KMS-11 (cell line): ENCODE measurements at regions not wholly inside any gene's neighbourhood (a gene's known extent, or its start where the extent isn't known, plus 50 kb on each side); places are given as distances from the start of the nearest gene placed in this dataset.

Experiments used
- H2AFZ ChIP-seq: fragments of 200-600 bp; sonication (generic); 2 replicates; pipeline ENCODE4 v1.6.1; 2016; ENCODE audit warnings: antibody characterized with exemption, mixed run types, low read depth
- H3K27ac ChIP-seq: fragments of 200-600 bp; sonication (generic); 2 replicates; pipeline ENCODE4 v1.6.1; 2016; ENCODE audit warnings: mild to moderate bottlenecking, mixed run types
- H3K27me3 ChIP-seq: fragments of 200-600 bp; sonication (generic); 2 replicates; pipeline ENCODE4 v1.6.1; 2017; ENCODE audit warnings: mild to moderate bottlenecking, low read depth, mixed run types, moderate library complexity; ENCODE audit not compliant: insufficient read depth
- H3K36me3 ChIP-seq: fragments of 200-600 bp; sonication (generic); 2 replicates; pipeline ENCODE4 v1.6.1; 2017; ENCODE audit warnings: mild to moderate bottlenecking, mixed run types; ENCODE audit not compliant: insufficient read depth
- H3K4me1 ChIP-seq: fragments of 200-600 bp; sonication (generic); 2 replicates; pipeline ENCODE4 v1.6.1; 2016; ENCODE audit warnings: mild to moderate bottlenecking, low read depth, mixed run types; ENCODE audit not compliant: poor library complexity, severe bottlenecking
- H3K4me2 ChIP-seq: fragments of 200-600 bp; sonication (generic); 2 replicates; pipeline ENCODE4 v1.7.0; 2016; ENCODE audit warnings: mild to moderate bottlenecking, mixed run types
- H3K4me3 ChIP-seq: fragments of 200-600 bp; sonication (generic); IDR thresholded peaks from 2 replicates; pipeline ENCODE4 v1.6.1; 2017; ENCODE audit warnings: low read depth, low read length, mixed read lengths; ENCODE audit not compliant: insufficient read depth
- H3K79me2 ChIP-seq: fragments of 200-600 bp; sonication (generic); 2 replicates; pipeline ENCODE4 v1.6.1; 2016; ENCODE audit warnings: low read depth, mixed run types; ENCODE audit not compliant: insufficient read depth
- H3K9ac ChIP-seq: fragments of 200-600 bp; sonication (generic); 2 replicates; pipeline ENCODE4 v1.6.1; 2016; ENCODE audit warnings: mild to moderate bottlenecking, mixed run types
- H4K20me1 ChIP-seq: fragments of 200-600 bp; sonication (generic); 2 replicates; pipeline ENCODE4 v1.6.1; 2016; ENCODE audit warnings: mild to moderate bottlenecking, mixed run types; ENCODE audit not compliant: insufficient read depth
- TF ChIP-seq, protein P1 (sequence below): fragments of 200-600 bp; sonication (generic); conservative IDR thresholded peaks from 2 replicates; pipeline ENCODE4 v1.6.1; 2017; ENCODE audit warnings: low read depth, mild to moderate bottlenecking, antibody characterized with exemption, low read length, moderate library complexity, mixed read lengths

DNA sequence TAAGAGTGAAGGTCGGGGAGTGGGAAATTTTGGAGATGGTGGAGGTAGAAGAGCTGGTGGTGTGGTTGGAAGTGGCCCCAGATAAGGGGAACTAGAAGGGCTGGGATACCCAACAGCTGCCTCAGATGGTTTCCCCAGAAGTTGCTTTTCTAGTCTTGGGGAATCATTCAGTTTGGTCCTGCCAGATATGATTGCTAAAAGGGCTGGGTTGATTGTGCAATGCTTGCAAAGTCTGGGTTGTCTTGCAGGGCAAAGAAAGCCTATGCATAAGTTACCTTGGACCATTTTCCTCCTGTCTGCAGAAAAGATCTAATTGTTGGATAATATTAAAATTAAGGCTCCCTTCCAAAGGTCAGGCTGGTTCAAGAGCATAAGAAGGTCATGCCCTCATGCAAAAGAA is 213.8 kb upstream of the ZNF804B start:
- no peaks in the 10 kb centered on the region for H3K36me3 ChIP-seq
- H3K79me2 ChIP-seq = no peaks in the 10 kb centered on the region
- H3K9ac ChIP-seq = no peak overlapping the region
- no peaks in the 10 kb centered on the region for H4K20me1 ChIP-seq
- TF ChIP-seq, protein P1, sequence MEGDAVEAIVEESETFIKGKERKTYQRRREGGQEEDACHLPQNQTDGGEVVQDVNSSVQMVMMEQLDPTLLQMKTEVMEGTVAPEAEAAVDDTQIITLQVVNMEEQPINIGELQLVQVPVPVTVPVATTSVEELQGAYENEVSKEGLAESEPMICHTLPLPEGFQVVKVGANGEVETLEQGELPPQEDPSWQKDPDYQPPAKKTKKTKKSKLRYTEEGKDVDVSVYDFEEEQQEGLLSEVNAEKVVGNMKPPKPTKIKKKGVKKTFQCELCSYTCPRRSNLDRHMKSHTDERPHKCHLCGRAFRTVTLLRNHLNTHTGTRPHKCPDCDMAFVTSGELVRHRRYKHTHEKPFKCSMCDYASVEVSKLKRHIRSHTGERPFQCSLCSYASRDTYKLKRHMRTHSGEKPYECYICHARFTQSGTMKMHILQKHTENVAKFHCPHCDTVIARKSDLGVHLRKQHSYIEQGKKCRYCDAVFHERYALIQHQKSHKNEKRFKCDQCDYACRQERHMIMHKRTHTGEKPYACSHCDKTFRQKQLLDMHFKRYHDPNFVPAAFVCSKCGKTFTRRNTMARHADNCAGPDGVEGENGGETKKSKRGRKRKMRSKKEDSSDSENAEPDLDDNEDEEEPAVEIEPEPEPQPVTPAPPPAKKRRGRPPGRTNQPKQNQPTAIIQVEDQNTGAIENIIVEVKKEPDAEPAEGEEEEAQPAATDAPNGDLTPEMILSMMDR = no peak
- H3K4me1 ChIP-seq = no peaks in the 10 kb centered on the region
- no peaks in the 10 kb centered on the region for H3K27me3 ChIP-seq
- H2AFZ ChIP-seq = no peak overlapping the region
- no peak overlapping the region for H3K27ac ChIP-seq
- H3K4me2 ChIP-seq = no peak overlapping the region
- H3K4me3 ChIP-seq = no peak overlapping the region

DNA sequence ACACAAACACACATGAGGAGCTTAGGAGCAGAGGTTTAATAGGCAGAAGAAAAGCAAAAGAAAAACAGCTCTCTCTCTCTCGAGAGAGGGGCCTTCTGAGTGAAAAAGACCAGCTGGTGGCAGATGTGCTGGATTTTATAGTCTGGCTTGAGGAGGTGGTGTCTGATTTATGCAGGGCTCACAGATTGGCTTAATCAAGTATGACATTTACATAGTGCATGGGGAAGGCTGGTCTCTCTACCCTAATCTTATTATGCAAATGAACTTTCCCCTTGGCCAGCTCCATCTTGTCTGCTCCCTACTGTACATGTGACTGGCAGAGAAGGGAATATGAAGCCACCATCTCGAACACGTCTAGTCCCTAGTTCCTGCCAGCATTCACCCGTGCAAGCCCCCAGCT is 219.5 kb upstream of the ZNF804B start:
- Histone ChIP-seq H3K36me3 (no peaks in the 10 kb centered on the region), H2AFZ (no peak overlapping the region), H3K4me3 (no peak overlapping the region), H3K27ac (no peak overlapping the region), H3K27me3 (no peaks in the 10 kb centered on the region), H3K4me2 (no peak overlapping the region), H3K4me1 (no peaks in the 10 kb centered on the region), H4K20me1 (no peaks in the 10 kb centered on the region), H3K79me2 (no peaks in the 10 kb centered on the region), H3K9ac (no peak overlapping the region)
- TF ChIP-seq, protein P1 = no peak

DNA sequence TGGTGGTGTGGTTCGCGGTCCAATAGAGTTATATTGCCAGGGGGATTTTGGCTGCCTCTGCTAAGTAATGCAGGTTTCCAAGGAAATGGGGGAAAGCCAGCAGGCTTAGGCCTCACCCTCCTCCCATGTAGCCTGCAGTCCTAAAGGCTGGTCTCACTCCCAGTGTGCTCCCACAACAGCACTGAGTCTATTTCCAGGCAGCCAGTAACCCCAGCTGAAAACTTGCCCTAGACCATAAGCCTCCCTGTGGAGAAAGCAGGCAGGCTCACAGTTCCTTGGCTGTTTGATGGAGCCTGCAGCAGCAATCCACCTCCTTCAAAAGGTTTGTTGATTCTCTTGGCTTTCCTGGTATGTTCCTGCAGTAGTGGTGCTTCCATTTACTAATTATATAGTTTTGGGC is 220.0 kb upstream of the ZNF804B start:
- Histone ChIP-seq H3K4me3 (no peak overlapping the region), H3K9ac (no peak overlapping the region), H3K27ac (no peak overlapping the region), H3K4me2 (no peak overlapping the region), H3K4me1 (no peaks in the 10 kb centered on the region), H3K36me3 (no peaks in the 10 kb centered on the region), H4K20me1 (no peaks in the 10 kb centered on the region), H3K79me2 (no peaks in the 10 kb centered on the region), H2AFZ (no peak overlapping the region), H3K27me3 (no peaks in the 10 kb centered on the region)
- TF ChIP-seq, protein P1 = no peak

DNA sequence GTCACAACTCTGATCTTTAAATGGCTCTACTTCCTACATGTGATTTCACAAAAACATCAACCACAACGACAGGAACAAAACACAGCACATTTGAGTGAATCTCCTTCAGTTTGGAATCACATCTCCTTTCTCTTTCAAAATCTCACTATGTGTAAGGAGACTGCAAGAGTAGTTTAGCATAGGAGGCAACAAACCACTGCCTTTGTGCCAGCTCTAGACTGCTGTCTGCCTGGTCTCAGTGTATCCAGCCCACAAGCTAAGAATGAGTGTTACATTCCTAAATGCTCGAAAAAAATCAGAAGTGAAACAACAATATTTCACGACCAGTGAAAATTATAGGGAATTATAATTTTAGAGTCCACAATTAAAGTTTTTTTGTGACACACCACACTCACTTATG is 217.0 kb upstream of the STEAP4 start:
- H4K20me1 ChIP-seq = no peaks in the 10 kb centered on the region
- no peak overlapping the region for H3K27ac ChIP-seq
- TF ChIP-seq, protein P1 = no peak
- no peak overlapping the region for H2AFZ ChIP-seq
- no peaks in the 10 kb centered on the region for H3K4me1 ChIP-seq
- H3K9ac ChIP-seq = no peak overlapping the region
- no peaks in the 10 kb centered on the region for H3K36me3 ChIP-seq
- no peaks in the 10 kb centered on the region for H3K27me3 ChIP-seq
- H3K4me3 ChIP-seq = no peak overlapping the region
- no peaks in the 10 kb centered on the region for H3K79me2 ChIP-seq
- no peak overlapping the region for H3K4me2 ChIP-seq

DNA sequence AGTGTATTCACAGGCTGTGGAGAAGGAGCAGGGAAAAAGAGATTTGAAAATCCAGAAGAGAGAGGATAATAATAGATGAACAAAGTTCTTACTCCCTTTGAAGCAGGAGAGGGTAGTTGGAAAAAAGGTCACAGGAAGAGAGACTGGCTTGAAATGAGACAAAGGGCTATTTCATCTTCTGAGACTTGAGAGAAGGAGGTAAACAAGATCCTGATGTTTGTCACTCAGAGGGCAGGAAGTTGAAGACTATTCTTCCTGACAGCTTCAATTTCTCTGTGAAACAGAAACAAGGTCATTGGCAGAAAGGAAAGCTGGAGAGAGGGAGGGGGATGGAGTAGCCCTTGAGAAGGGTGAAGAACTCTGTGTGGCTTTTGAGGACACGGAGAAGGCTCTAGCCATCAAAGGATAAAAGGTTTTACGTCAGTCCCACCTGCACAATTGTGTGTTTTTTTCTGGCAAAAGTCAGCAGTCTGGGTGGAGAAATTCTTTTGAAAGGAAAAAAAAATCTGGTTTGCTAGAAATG is 216.1 kb upstream of the STEAP4 start:
- Histone ChIP-seq H3K36me3 (no peaks in the 10 kb centered on the region), H3K79me2 (no peaks in the 10 kb centered on the region), H3K27ac (no peak overlapping the region), H3K4me3 (no peak overlapping the region), H2AFZ (no peak overlapping the region), H3K4me2 (no peak overlapping the region), H3K4me1 (no peaks in the 10 kb centered on the region), H4K20me1 (no peaks in the 10 kb centered on the region), H3K27me3 (no peaks in the 10 kb centered on the region), H3K9ac (no peak overlapping the region)
- TF ChIP-seq, protein P1 = no peak
